ENCODE measurements at regions not wholly inside any gene's neighbourhood (a gene's known extent, or its start where the extent isn't known, plus 50 kb on each side); places are given as distances from the start of the nearest gene placed in this dataset.

- no peak for DNase-seq (ENCODE audit: low read depth)
- ChIA-PET POLR2A (no interaction called here), CTCF (interaction anchor here (1.0 kb wide), 1 partner anchor 10 kb away, joined by 3 read pairs; no protein-coding TSS in a partner anchor)
- Histone ChIP-seq H3K27me3 (ENCODE audit: control insufficient read depth, insufficient read depth, low read length) (no peaks in the 10 kb centered on the region), H3K4me3 (ENCODE audit: low read depth, low read length) (no peak overlapping the region), H3K36me3 (ENCODE audit: control insufficient read depth, insufficient read depth, low read length) (no peaks in the 10 kb centered on the region)
- TF ChIP-seq CTCF (IDR thresholded peaks at IDR 0.05; ENCODE audit: insufficient read depth, low read depth, low read length): no peak
Measured at GRCh38 chr5:158303883-158304282, 444.9 kb upstream of the CLINT1 start.

DNA sequence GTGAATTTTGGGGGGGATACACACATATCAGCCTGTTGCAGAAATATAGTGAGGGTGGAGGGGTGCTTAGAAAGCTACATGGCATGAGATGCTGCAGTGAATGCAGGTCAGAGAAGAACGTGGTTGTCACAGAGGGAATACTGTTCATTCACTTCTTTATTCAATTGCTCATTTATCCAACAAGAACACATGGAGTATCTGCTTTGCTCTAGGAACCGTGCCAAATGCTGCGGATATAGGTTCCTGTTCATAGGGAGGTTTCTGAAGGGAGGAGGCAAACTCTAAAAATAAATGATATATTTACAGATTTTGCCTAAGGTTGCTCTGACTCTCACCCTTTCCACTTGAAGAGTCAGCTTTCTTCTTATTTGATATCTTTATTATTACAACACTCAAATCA lies 444.3 kb upstream of the CLINT1 start:
- CTCF ChIA-PET: interaction anchor here (0.7 to 1.0 kb wide), 2 partner anchors 9 to 29 kb away, joined by 3 read pairs; no protein-coding TSS in a partner anchor
- no peaks in the 10 kb centered on the region for H3K27me3 ChIP-seq (ENCODE audit: control insufficient read depth, insufficient read depth, low read length)
- H3K36me3 ChIP-seq (ENCODE audit: control insufficient read depth, insufficient read depth, low read length): no peaks in the 10 kb centered on the region
- no peak overlapping the region for H3K4me3 ChIP-seq (ENCODE audit: low read depth, low read length)
- POLR2A ChIA-PET: no interaction called here
- DNase-seq (ENCODE audit: low read depth): no peak
- no peak for TF ChIP-seq CTCF (IDR thresholded peaks at IDR 0.05; ENCODE audit: insufficient read depth, low read depth, low read length)

- POLR2A ChIA-PET: no interaction called here
- Histone ChIP-seq H3K27me3 (ENCODE audit: control insufficient read depth, insufficient read depth, low read length) (no peaks in the 10 kb centered on the region), H3K36me3 (ENCODE audit: control insufficient read depth, insufficient read depth, low read length) (no peaks in the 10 kb centered on the region), H3K4me3 (ENCODE audit: low read depth, low read length) (no peak overlapping the region)
- CTCF ChIA-PET: no interaction called here
- no peak for DNase-seq (ENCODE audit: low read depth)
- no peak for TF ChIP-seq CTCF (IDR thresholded peaks at IDR 0.05; ENCODE audit: insufficient read depth, low read depth, low read length)
Measured at GRCh38 chr5:158302029-158302428, 443.1 kb upstream of the CLINT1 start.

- DNase-seq (ENCODE audit: low read depth): no peak
- POLR2A ChIA-PET: no interaction called here
- no peak overlapping the region for H3K4me3 ChIP-seq (ENCODE audit: low read depth, low read length)
- no peak for TF ChIP-seq CTCF (IDR thresholded peaks at IDR 0.05; ENCODE audit: insufficient read depth, low read depth, low read length)
- H3K27me3 ChIP-seq (ENCODE audit: control insufficient read depth, insufficient read depth, low read length): no peaks in the 10 kb centered on the region
- CTCF ChIA-PET: no interaction called here
- H3K36me3 ChIP-seq (ENCODE audit: control insufficient read depth, insufficient read depth, low read length): no peaks in the 10 kb centered on the region
Measured at GRCh38 chr5:158301186-158301585, 442.2 kb upstream of the CLINT1 start.

DNA sequence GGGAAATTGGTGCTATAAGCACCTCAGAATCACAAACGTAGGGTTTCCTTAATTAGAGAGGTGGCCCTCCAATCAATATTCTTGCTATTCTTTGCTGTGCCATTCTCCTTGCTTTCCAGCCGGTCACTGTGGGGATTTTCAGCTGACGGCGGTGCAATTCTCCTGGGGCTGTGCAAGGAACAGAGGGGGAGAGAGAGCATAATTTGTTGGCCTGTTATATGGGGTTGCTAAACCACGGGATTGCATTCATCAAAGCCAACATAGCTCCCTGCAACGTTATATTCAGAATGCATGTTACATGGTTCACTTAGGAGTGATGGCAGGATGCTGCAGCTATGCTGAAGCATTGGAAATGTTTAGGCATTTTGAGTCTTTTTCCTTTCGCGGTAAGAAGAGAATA lies 441.3 kb upstream of the CLINT1 start:
- Histone ChIP-seq H3K27me3 (ENCODE audit: control insufficient read depth, insufficient read depth, low read length) (no peaks in the 10 kb centered on the region), H3K36me3 (ENCODE audit: control insufficient read depth, insufficient read depth, low read length) (no peaks in the 10 kb centered on the region), H3K4me3 (ENCODE audit: low read depth, low read length) (no peak overlapping the region)
- DNase-seq (ENCODE audit: low read depth): no peak
- POLR2A ChIA-PET: no interaction called here
- CTCF ChIA-PET: no interaction called here
- no peak for TF ChIP-seq CTCF (IDR thresholded peaks at IDR 0.05; ENCODE audit: insufficient read depth, low read depth, low read length)
